ENCODE measurements at regions not wholly inside any gene's neighbourhood (a gene's known extent, or its start where the extent isn't known, plus 50 kb on each side); places are given as distances from the start of the nearest gene placed in this dataset.

- FAIRE-seq, result no peak
These were observed 160.6 kb upstream of the COL21A1 start for GRCh38 chr6:56407883-56408410.

GRCh38 chr6:56406276-56407269, 159.2 kb upstream of the COL21A1 start:
- no peak for FAIRE-seq

DNA sequence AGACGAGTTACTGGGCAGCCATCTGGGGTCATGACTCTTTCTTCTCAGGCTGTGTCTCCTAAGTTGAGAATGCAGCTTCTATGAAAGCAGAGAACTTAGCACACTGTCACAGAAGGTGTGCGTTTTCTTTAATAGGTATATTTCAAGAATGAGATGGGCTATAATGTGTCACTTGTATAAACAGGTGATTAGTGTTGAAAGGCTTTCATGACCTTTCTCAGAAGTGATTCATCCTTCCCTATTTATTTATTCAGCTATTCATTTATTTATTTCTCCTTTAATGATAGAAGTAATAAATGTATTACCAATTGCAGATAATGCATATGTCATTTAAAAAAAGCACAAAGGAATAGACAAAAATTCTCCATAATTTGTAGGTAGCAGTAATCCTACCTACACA, 157.2 kb upstream of the COL21A1 start:
- no peak for FAIRE-seq

DNA sequence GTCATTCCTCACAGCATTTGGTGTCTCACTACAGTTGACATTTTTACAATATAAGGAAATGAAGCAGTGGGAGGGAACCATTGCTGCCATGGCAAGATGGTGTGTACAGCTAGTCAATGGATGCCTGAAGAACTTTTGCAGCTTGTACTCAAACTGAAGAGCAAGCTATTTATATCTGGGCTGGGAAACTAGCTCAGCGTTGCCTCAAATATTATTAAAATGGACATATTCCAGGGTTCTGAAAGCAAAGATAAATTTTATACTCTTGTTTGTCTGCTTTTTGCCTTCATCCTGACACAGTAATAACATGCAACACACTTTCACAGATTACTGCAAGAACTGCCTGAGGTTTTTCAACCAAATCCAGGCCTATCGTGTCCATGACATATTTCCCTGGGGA, 156.4 kb upstream of the COL21A1 start:
- FAIRE-seq, result no peak

GRCh38 chr6:56401477-56402070, 154.2 kb upstream of the COL21A1 start:
- FAIRE-seq, result no peak

DNA sequence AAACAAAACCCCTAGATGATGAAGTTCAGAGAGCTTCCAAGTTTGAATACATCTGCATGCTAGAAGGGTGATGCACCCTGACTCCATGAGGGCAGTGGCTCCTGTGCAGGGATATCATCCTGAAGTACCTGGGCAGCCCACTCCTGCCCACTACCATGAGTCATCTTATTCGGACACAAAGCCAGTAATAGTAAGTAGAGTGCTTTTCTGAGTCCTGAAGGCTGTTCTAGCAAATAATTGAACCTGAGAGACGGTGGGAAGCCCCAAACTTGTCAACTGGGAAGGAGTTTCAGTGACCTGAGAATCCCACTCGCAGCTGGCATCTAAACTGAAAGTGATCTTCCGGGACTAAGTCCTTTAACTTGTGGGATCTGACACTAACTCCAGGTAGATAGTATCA, 152.9 kb upstream of the COL21A1 start:
- no peak for FAIRE-seq

- no peak for FAIRE-seq
These were observed 152.4 kb upstream of the COL21A1 start for GRCh38 chr6:56399672-56400263.

DNA sequence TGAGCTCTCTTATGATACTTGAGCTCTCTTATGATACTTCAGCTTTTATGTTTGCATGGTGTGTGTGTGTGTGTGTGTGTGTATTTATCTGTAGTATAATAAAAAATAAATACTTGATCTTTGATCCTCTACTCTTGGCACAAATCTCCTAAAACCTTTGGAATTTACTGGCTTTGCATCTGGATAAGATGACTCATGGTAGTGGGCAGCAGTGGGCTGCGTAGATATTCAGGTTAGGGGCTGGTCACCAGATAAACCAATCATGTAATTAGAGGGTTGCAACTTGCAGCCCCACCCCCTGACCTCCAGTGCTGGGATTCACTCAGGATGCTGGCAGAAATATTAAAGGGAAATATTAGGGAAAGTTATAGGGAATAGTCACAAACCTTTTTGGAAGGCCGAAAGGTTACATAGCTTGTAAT, 151.9 kb upstream of the COL21A1 start:
- no peak for FAIRE-seq

- FAIRE-seq, result no peak
These were observed 149.1 kb upstream of the COL21A1 start for GRCh38 chr6:56396435-56396834.

GRCh38 chr6:56393615-56394612, 146.5 kb upstream of the COL21A1 start:
- no peak for FAIRE-seq

GRCh38 chr6:56388415-56388755, 141.0 kb upstream of the COL21A1 start:
- no peak for FAIRE-seq

DNA sequence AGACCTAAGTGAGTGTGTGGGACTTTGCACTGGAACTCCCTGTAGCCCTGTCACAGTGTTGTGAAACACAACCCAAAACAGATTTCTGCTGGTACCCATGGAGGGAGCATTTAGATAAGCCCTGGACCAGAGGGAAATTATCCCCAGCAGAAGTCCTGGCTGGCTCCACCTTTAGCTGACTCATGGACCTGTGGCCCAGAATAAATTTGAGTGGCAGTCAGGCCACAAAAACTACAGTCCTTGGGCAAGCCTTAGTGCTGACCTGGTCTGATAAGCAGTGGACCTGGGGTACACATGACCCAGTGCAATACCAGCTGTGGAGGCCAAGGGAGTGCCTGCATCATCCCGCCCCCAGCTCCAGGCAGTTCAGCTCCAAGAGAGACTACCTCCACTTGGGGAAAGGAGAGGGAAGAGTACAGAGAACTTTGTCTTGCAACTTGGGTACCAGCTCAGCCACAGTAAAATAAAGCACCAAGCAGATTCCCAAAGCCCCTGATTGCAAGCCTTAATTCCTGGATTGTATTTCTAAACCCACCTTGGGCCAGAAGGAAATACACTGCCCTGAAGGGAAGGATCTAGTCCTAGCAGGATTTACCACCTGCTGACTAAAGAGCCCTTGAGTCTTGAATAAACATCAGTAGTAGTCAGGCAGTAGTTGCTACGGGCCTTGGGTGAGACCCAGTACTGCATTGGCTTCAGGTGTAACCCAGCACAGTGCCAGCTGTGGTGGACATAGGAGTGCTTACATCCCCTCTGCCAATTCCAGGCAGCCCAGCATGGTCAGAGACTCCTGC, 140.4 kb upstream of the COL21A1 start:
- FAIRE-seq, result no peak

GRCh38 chr6:56386717-56387116, 139.3 kb upstream of the COL21A1 start:
- FAIRE-seq, result no peak

GRCh38 chr6:56385981-56386593, 138.7 kb upstream of the COL21A1 start:
- no peak for FAIRE-seq

GRCh38 chr6:56383160-56383559, 135.8 kb upstream of the COL21A1 start:
- FAIRE-seq, result no peak

GRCh38 chr6:56382416-56382940, 135.1 kb upstream of the COL21A1 start:
- no peak for FAIRE-seq

GRCh38 chr6:56381801-56382251, 134.4 kb upstream of the COL21A1 start:
- FAIRE-seq, result no peak

GRCh38 chr6:56380476-56380875, 133.1 kb upstream of the COL21A1 start:
- FAIRE-seq, result no peak

GRCh38 chr6:56378966-56379585, 131.7 kb upstream of the COL21A1 start:
- FAIRE-seq, result no peak

DNA sequence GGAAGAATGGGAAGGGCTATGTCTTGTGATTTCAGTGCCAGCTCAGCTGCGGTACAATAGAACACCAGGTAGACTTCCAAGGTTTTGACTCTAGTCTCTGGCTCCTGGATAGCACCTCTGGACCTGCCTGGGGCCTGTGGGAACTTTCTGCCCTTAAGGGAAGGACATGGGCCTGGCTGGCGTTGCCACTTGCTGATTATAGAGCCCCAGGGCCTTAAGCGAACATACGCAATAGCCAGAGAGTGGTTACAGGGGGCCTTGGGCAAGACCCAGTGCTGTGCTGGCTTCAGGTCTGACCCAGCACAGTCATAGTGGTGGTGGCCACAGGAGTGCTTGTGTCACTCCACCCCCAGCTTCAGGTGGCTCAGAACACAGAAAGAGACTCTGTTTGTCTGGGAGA, 131.1 kb upstream of the COL21A1 start:
- no peak for FAIRE-seq

Data from G401.6 (cell line).